AG04450 (cell line): ENCODE measurements at regions not wholly inside any gene's neighbourhood (a gene's known extent, or its start where the extent isn't known, plus 50 kb on each side); places are given as distances from the start of the nearest gene placed in this dataset.

Experiments
- CTCF ChIA-PET: fragments of 300-600, 350-600 bp; formaldehyde crosslinking; extraction: SDS; loops from one replicate; lab custom pipeline; 2022; ENCODE audit warnings: antibody characterized with exemption, inconsistent platforms; lab: Charles Lee
- POLR2A ChIA-PET: fragments of 350-600 bp; formaldehyde crosslinking; extraction: SDS; loops from one replicate; lab custom pipeline; 2021; ENCODE audit warnings: antibody characterized with exemption, inconsistent platforms; lab: Yijun Ruan, JAX
- DNase-seq: peaks from one replicate; pipeline ENCODE4 v3.0.0-alpha.2; 2011; ENCODE audit warnings: low read depth, low spot score
- H3K27ac ChIP-seq: one replicate; pipeline ENCODE4 v1.5.1; 2012; ENCODE audit warnings: low read depth, low read length, control low read depth
- H3K27me3 ChIP-seq: one replicate; pipeline ENCODE4 v1.6.0; 2012; ENCODE audit warnings: low read length; ENCODE audit not compliant: control insufficient read depth, insufficient read depth
- H3K4me3 ChIP-seq: 2 replicates; pipeline ENCODE4 v1.5.1; 2011; ENCODE audit warnings: mild to moderate bottlenecking, low read depth, low read length, control low read depth
- H3K9me3 ChIP-seq: 2 replicates; pipeline ENCODE4 v1.5.1; 2012; ENCODE audit warnings: low read length; ENCODE audit not compliant: control insufficient read depth, insufficient read depth
- CTCF ChIP-seq: IDR thresholded peaks from 2 replicates; pipeline ENCODE4 v1.5.1; 2011; ENCODE audit warnings: low read depth, low read length, control low read depth, inconsistent platforms

- no peak for TF ChIP-seq CTCF
- Histone ChIP-seq H3K9me3 (no peaks in the 10 kb centered on the region), H3K4me3 (no peak overlapping the region), H3K27me3 (peaks cover 4% of the 10 kb centered on the region), H3K27ac (no peak overlapping the region)
- CTCF ChIA-PET = no interaction called here
- POLR2A ChIA-PET = no interaction called here
- DNase-seq = no peak
Measured at GRCh38 chr22:27004434-27004833, 347.0 kb downstream of the MIAT start.

GRCh38 chr22:27008454-27008853 is 351.1 kb downstream of the MIAT start:
- ChIA-PET CTCF (no interaction called here), POLR2A (no interaction called here)
- H3K27ac ChIP-seq = no peak overlapping the region
- no peaks in the 10 kb centered on the region for H3K9me3 ChIP-seq
- no peak overlapping the region for H3K4me3 ChIP-seq
- no peak for TF ChIP-seq CTCF
- DNase-seq = no peak
- no peaks in the 10 kb centered on the region for H3K27me3 ChIP-seq

- POLR2A ChIA-PET = no interaction called here
Measured at GRCh38 chr22:27011133-27011532, 353.7 kb downstream of the MIAT start.

GRCh38 chr22:27011717-27012116 is 354.3 kb downstream of the MIAT start:
- ChIA-PET CTCF (no interaction called here), POLR2A (no interaction called here)
- DNase-seq = no peak
- Histone ChIP-seq H3K9me3 (no peaks in the 10 kb centered on the region), H3K4me3 (no peak overlapping the region), H3K27me3 (no peaks in the 10 kb centered on the region), H3K27ac (no peak overlapping the region)
- TF ChIP-seq CTCF = no peak

More at GRCh38 chr22:27011133-27011532, 353.7 kb downstream of the MIAT start:
- no peak for TF ChIP-seq CTCF
- no peak for DNase-seq
- no peak overlapping the region for H3K27ac ChIP-seq
- no peaks in the 10 kb centered on the region for H3K27me3 ChIP-seq
- no peak overlapping the region for H3K4me3 ChIP-seq
- CTCF ChIA-PET = no interaction called here
- no peaks in the 10 kb centered on the region for H3K9me3 ChIP-seq

GRCh38 chr22:27019827-27020226 is 362.4 kb downstream of the MIAT start:
- DNase-seq = no peak
- Histone ChIP-seq H3K9me3 (no peaks in the 10 kb centered on the region), H3K4me3 (no peak overlapping the region), H3K27me3 (peaks cover 13% of the 10 kb centered on the region), H3K27ac (no peak overlapping the region)
- CTCF ChIA-PET = no interaction called here
- POLR2A ChIA-PET = no interaction called here
- TF ChIP-seq CTCF = no peak
